ENCODE measurements at regions not wholly inside any gene's neighbourhood (a gene's known extent, or its start where the extent isn't known, plus 50 kb on each side); places are given as distances from the start of the nearest gene placed in this dataset.
A peak's percentile ranks its signal among the peaks of the same experiment; 100 is the strongest.
"Not testable (repeated sequence)": the region's sequence is repeated elsewhere in the genome, so short reads cannot be mapped to it uniquely, and the experiment has no call there.

- DNase-seq: no peak
Measured at GRCh38 chr5:136738829-136739228, 373.5 kb upstream of the TRPC7 start.

- no peak for DNase-seq
Measured at GRCh38 chr5:136736021-136736420, 370.7 kb upstream of the TRPC7 start.

GRCh38 chr5:136735611-136736010 is 370.3 kb upstream of the TRPC7 start:
- DNase-seq: not testable (repeated sequence)

GRCh38 chr5:136734628-136735027 is 369.3 kb upstream of the TRPC7 start:
- DNase-seq: no peak

- DNase-seq: no peak
Measured at GRCh38 chr5:136732751-136733150, 367.4 kb upstream of the TRPC7 start.

- DNase-seq: no peak
Measured at GRCh38 chr5:136731241-136731900, 366.0 kb upstream of the TRPC7 start.

- DNase-seq: no peak
Measured at GRCh38 chr5:136730426-136730825, 365.1 kb upstream of the TRPC7 start.

GRCh38 chr5:136729901-136730355 is 364.6 kb upstream of the TRPC7 start:
- DNase-seq: peak; percentile 32

GRCh38 chr5:136726506-136726905 is 361.2 kb upstream of the TRPC7 start:
- no peak for DNase-seq

GRCh38 chr5:136724161-136724560 is 358.8 kb upstream of the TRPC7 start:
- DNase-seq: no peak

GRCh38 chr5:136722581-136722980 is 357.2 kb upstream of the TRPC7 start:
- DNase-seq: no peak

- DNase-seq: no peak
Measured at GRCh38 chr5:136722086-136722485, 356.7 kb upstream of the TRPC7 start.

- DNase-seq: no peak
Measured at GRCh38 chr5:136720674-136721073, 355.3 kb upstream of the TRPC7 start.

- no peak for DNase-seq
Measured at GRCh38 chr5:136717917-136718316, 352.6 kb upstream of the TRPC7 start.

GRCh38 chr5:136714286-136714685 is 348.9 kb upstream of the TRPC7 start:
- no peak for DNase-seq

- DNase-seq: no peak
Measured at GRCh38 chr5:136712628-136713027, 347.3 kb upstream of the TRPC7 start.

GRCh38 chr5:136710834-136711233 is 345.5 kb upstream of the TRPC7 start:
- DNase-seq: no peak

- DNase-seq: no peak
Measured at GRCh38 chr5:136703706-136704105, 338.4 kb upstream of the TRPC7 start.

- no peak for DNase-seq
Measured at GRCh38 chr5:136703036-136703435, 337.7 kb upstream of the TRPC7 start.

- no peak for DNase-seq
Measured at GRCh38 chr5:136701191-136701590, 335.8 kb upstream of the TRPC7 start.

- DNase-seq: no peak
Measured at GRCh38 chr5:136699651-136700050, 334.3 kb upstream of the TRPC7 start.

- no peak for DNase-seq
Measured at GRCh38 chr5:136698970-136699369, 333.6 kb upstream of the TRPC7 start.

GRCh38 chr5:136694258-136694657 is 328.9 kb upstream of the TRPC7 start:
- no peak for DNase-seq

- DNase-seq: no peak
Measured at GRCh38 chr5:136689552-136689951, 324.2 kb upstream of the TRPC7 start.

GRCh38 chr5:136686192-136686872 is 321.0 kb upstream of the TRPC7 start:
- peak; percentile 45 for DNase-seq

All from NCI-H226 (cell line).